ENCODE measurements at regions not wholly inside any gene's neighbourhood (a gene's known extent, or its start where the extent isn't known, plus 50 kb on each side); places are given as distances from the start of the nearest gene placed in this dataset.

DNA sequence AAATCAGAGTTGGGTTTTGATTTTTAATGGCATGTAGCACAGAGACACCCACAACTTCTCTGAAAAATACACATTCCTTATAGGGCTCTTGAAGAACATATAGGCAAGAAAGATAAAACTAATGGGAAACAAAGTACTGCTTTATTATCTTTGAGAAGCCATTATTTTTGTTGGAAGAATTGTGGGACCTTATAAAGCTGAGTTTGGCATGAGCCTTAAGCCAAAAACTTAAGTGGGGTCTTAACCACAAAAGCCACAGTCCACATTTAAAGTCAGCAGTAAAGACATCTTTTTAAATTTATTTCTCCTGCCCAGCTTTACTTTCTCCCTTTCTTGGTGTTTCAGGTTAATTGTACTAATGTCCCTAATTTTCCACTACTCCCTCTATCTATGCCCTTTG is 1297.3 kb downstream of the C4orf33 start:
- DNase-seq = peak; percentile 58

DNA sequence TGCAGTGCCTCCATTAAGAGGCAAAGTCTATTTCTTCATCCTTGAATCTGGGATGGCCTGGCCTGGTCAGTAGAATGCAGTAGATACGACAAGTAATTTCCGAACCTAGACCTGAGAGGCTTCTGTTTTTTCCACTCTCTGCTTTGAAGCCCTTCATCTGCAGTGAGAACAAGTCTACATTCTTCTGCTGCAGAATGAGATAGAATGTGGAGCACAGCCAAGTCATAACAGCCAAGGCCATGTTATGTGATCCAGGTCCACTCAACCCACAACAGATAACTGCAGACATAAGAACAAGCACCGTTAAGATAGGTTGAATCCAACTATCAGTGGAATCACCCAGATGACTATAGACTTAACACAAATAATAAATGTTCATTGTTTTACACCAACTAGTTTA is 1297.7 kb downstream of the C4orf33 start:
- DNase-seq = peak; percentile 59

DNA sequence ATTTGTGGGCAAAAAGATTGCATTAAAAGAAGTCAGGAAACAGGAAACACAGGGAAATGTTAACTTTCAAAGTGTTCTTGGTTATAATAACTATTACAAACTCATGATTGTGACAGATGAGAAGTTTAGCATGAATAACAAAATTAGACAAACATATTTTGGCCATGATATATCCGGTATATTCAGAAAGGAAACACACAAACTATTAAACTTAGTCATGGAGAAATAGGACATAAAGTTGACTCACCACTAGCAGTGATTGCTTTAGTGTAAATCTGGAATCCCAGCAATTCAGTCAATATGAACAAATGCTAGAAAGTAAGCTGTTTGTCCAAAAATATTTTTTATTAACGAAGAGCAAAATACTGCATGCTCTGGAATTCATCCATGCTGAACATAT is 1299.9 kb downstream of the C4orf33 start:
- peak; percentile 82 for DNase-seq

DNA sequence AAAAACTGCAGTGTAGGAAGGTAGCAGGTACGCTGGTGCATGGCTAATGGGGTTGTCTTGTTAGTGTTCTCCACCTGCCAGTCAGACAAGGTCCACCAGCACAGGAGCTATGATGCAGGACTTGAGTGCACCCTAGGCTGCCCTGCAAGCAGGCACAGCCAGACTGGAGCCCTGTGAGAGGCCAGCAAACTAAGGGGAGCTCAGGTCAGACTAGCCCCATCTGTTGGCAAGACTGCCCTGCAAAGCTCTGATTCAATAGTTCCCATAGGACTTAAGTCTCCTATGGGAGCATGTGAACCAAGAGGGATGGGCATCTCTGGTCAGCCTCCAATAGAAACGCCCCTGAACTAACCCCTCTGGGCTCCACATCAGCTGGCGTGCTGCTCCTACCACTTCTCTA is 1307.3 kb downstream of the C4orf33 start:
- no peak for DNase-seq

DNA sequence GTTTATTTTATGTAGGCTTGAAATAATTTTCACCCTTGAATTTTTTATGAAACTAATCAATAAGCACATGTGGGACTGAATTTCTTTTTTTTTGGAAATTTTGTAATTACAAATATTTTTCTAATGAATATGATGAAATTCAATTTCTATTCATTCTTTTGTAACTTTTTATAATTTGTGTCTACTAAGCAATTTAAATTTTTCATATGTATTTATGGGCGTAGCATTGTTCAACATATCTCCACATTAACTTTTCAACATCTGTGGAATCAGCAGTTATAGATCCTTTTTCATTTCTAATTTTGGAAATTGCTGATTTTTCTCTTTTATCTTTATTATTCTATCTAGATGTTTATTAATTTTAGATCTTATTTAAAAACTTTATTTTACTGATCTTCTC is 1320.3 kb downstream of the C4orf33 start:
- no peak for DNase-seq

DNA sequence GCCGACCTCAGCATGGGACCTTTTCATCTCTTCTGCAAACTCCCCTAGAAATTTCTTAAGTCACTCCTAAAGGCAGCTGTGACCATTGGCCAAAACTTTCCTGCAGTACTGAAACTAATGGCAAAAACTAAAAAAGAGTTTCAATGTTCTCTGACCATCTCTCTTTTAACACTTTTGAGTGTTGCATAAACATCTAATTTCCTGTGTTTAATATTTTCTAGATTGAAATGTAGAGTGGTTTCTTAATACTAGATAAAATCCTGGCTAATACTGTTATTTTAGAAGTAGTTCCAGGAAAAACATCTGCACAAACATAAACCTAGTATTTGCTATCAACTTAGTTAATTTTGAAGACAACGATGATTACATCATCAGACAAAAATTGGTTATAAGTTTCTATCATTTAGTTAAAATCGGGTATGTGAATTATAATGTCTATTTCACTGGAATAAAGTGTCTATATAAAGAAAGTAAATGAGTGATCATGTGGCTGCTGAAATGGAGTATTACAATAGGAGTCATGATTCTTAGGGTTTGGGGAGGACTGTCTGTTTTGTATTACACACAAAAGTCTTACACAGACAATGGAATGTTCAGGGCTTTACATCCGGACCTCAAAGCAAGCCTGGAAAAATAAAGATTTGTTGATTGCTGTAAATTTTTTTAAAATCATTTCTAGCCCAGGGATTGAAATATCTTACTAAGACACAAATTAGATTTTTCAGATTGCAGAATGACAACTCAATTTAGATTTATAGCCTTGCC is 1323.4 kb downstream of the C4orf33 start:
- peak; percentile 20 for DNase-seq

DNA sequence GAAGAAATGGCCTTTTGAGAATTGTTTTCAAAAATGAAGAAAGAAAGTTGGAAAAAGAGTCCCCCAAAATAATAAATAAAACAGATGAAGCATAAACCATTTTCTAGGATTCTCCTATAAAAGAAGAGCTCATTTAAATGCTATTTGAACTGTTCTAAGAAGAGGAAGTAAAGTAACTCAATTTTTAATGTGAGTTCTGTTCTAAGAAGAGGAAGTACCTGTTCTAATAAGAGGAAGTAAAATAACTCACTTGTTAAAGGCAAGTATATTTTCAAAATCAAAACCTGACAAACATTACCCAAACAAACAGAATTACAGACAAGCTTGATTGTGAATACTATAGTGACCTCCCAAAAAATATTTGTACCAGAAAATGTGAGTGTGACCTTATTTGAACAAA is 1326.3 kb downstream of the C4orf33 start:
- no peak for DNase-seq

DNA sequence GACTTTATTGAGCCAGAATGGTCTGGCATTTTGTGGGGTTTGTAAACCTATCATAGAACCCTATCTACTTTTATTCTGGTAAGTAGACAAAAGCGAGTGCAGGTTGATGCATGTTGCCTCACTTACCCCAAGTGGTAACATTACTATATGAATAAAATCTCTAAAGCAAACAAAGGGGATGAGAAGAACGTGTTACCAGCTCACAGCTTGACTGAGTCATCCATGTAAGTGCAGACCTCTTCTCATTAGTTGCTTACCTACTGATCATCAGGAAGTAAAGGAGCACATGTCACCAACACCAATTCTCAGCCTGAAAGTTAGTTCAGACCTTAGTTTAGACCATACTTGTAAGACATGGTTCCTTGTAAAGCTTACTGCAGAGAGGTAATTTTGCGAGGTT is 1328.3 kb downstream of the C4orf33 start:
- no peak for DNase-seq

DNA sequence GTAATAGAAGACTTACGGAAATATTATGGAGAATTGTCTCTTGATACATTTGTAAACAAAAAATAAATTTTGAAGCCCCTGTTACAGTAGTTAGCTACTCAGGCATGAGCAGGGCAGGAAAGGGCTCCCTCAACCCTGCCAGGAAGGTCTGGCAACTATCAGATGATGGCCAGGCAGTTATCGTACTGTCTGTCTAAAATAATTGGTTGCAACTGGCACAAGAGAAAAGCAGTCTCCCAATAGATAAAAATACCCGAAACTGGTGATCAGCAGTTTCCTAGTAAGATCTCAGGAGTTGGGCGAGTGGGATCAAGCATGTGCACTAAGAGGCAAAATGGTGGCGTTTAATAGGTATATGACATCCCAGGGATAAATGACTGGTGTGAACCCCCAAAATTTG is 1336.3 kb downstream of the C4orf33 start:
- DNase-seq = no peak

DNA sequence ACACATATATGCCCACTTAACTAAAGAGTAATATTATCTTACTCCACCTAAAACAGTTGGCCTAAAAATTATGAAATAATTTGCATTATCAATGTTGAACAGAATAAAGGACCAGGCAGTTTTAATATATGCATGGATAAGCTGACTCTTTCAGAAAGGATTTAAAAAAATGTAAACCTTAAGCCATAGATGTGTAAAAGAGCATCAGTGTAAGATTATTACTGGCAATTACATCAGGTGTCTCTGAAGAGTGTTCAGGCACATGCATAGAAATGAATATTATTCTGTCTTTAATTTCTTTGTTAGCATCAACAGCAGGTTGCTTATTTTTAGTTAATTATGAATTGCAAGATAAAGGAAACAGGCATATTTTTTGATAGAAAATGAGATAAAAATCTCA is 1353.8 kb downstream of the C4orf33 start:
- DNase-seq = no peak

DNA sequence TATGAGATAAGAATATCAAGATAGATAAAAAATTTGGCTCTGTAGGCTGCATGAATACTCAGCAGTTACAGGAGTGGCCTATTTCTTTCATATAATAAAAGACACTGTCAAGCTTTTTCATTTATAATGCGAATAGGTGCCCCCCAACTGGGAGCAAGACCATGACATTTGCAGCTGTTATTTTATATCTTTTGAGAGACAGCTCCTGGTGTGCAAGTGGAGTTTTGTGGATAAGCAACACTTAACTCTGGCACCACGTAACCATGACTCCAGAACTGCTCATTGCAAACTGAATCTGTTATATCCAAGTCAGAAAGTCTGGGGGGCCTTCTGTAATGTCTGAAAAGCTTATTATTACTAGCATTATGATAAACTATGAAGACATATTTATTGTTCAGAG is 1372.4 kb downstream of the C4orf33 start:
- no peak for DNase-seq

DNA sequence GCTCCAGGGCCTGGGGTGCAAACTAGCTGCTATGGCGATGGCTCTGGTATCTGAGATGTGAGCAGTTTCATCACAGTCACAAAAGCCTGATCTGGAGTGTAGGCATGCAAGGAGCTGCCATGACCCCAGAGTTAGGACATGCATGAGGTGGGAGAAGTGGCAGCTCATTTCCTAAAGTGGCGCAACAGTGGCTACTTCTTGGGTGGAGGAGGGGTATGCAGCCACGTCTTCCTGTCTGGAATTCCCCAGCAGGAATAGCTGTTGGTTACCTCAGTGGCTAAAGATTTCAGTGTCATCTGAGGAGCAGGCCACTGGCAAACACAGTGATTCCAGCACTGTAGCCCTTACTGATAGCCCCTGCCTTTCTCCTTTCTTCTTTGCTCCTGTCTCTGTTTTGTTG is 1382.5 kb downstream of the C4orf33 start:
- DNase-seq = peak; percentile 74

DNA sequence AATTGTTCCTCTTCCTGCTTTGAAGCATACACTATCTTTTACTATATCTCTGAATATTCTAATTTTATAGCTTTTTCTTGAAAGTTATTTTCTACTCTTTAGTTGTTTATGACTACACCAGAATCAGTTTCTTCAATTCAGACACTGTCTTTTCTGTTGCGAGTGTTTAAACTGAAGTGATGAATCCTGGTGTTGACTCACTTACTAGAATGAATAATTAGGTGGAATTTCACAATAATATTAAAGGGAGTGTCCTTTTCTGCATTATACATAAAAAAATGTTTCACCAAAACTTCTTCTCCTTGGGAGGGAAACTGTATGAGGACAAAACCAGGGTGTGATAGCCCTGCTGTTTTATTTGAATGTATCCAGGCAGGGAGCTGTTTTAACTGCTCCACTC is 1383.1 kb downstream of the C4orf33 start:
- DNase-seq = peak; percentile 13

DNA sequence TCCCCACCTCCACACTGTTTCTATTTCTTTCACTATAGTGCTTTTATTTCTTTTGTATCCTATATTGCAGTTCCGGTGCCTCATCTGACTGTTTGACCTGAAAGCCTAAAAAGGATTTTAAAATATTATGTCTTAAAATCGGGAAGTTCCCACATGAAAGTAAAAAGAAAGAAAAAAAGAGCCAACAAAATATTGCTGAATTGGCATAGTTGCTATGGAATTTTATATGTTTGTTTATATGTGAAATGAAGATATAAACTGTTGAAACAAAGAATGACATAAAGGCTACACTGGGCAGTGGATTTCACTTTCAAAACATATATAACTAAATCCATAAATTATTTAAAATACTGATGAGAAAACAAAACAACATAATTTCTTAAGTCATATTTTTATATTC is 1383.7 kb downstream of the C4orf33 start:
- no peak for DNase-seq

DNA sequence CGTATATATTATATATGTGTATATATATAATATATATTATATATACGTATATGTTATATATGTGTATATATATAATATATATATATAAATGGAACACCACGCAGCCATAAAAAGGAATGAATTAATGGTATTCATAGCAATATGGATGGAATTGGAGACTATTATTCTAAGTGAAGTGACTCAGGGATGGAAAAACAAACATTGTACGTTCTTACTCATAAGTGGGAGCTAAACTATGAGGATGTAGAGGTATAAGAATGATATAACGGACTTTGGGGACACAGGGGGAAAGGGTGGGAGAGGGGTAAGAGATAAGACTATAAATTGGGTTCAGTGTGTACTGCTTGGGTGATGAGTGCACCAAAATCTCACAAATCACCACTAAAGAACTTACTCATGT is 1388.9 kb downstream of the C4orf33 start:
- DNase-seq = no peak

DNA sequence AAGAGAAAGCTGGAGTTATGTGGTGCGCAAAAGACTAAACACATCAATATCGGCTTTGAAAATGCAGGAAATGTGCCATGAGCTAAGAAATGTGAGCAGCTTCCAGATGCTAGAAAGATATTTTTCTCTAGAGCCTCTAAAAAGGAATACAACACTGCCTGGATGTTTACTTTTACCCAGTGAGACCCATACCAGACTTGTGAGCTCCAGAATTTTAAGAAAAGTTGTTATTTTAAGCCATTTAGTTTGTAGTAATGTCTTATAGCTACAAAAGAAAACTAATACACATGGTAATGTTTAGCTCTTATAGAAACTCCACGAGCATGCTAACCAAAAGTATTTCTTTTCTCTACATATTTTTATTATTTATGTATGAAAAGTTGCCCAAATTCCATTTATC is 1389.4 kb downstream of the C4orf33 start:
- DNase-seq = peak; percentile 16

DNA sequence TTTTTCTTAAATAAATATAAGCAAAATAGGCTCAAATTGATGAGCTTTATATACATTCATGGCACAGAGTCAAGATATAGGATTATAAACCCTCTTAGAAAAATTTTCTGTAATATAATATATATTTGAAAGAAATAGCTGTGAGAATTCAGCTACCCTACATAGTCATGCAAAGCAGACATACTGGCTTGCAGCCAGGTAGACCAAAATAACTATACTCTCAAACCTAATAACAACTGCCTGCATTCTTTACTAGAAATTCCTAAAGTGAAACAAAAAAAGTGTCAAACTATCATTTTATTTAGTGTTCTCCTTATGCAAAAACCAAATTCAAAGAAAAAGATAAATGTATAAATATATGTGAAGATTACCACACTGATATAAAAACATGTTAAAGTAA is 1390.2 kb downstream of the C4orf33 start:
- DNase-seq = peak; percentile 67

DNA sequence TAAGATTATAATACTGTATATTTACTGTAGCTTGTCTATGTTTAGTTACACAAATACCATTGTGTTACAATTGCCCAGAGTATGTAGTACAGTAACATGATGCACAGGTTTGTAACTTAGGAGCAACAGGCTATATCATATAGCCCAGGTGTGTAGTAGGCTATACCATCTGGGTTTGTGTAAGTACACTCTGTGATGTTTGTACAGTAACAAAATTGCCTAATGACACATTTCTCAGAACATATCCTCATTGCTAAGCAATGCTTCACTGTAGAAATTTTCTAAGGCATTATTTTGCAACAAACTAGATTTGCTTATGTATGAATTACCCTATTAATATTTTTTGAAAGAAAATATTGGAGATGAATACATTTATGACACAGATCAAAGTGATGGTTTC is 1390.9 kb downstream of the C4orf33 start:
- DNase-seq = no peak

DNA sequence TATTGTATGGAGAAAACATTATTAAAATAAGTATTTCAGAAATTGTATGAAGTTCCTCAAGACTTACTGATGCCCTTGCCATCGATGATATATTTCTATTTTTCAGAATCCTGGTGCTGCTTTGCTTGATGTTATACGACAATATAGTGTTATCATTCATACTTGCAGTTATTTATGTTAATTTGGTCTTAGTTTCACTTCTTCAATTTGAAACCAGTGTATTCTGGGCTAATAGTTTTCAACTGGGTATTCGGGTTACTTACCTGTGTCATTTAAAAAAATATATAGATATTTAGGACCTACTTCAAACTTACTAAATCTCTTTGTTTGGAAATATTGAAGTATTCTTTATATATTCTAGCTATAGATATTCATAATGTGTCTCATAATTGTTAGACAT is 1414.7 kb downstream of the C4orf33 start:
- DNase-seq = no peak

DNA sequence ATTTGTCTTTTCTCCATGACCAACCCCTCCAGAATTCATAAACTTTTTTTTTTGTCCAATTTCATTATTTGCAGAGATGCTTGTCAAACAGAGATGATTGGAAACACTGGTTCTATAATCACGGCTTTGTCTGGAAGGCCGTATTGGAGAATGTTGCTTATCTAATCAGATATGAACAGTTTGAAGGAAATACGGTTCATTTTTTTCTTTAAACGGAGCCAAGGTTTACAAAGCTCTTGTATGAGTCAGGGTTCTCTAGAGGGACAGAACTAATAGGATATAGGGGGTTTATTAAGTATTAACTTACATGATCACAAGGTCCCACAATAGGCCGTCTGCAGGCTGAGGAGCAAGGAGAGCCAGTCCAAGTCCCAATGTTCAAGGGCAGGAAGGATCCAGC is 1415.8 kb downstream of the C4orf33 start:
- DNase-seq = no peak

DNA sequence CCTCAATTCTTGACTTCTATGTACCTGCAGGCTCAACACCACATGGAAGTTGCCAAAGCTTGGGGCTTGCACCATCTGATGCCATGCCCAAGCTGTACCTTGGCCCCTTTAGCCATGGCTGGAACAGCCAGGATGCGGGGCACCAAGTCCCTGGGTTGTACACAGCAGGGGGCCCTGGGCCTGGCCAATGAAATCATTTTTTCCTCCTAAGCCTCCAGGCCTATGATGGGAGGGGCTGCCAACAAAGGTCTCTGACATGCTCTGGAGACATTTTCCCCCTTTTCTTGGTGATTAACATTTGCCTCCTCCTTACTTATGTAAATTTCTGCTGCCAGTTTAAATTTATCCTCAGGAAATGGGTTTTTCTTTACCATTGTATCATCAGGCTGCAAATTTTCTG is 1428.1 kb downstream of the C4orf33 start:
- no peak for DNase-seq

DNA sequence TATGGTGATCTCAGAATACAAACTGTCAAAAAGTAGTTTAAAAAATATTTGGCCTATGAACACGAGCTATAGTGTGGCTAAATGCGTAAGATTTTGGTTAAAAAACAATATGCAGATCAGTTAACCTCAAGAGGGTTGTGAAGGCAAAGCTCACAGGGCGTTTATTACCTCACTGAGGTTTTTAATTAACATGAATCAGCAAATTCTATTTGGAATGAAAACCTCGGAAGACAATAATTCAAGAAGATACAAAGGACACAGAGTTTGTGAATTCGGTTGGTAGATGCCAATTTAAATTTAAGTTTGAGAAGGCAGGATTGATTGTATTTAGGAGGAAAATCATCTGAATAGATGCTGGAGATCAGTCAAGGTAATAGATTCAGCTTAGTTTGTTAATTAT is 1434.6 kb downstream of the C4orf33 start:
- DNase-seq = no peak

DNA sequence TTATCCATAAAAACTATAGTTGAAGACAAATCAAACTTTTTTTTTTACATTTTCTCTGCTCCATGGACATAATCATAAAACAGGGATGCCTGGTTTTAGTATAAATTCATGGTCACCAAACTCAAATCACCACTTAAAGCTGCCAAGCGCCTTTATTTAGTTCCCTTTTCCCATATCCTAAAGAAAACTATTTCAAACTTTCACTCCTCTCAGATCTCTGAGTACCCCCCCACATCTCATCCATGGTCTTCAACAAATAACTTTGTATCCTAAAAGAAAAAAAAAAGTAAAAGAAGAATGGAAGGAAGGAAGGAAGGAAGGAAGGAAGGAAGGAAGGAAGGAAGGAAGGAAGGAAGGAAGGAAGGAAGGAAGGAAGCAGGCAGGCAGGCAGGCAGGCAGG is 1438.7 kb downstream of the C4orf33 start:
- DNase-seq = no peak

DNA sequence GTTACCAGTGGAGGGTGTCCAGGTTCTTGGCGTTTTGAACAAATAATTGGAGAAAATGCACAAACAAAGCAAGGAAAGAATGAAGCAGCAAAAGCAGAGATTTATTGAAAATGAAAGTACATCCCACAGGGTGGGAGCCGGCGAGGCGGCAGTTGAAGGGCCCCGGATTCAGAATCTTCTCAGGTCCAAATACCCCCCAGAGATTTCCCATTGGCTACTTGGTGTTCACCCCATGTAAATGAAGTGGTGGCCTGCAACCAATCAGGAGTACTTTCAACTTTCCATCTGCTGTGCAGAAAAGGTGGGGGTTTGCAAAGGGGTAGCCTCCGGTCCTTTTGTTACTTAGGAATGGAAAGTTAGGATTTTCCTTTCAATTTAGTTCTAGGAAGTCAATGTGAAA is 1447.0 kb downstream of the C4orf33 start:
- no peak for DNase-seq

DNA sequence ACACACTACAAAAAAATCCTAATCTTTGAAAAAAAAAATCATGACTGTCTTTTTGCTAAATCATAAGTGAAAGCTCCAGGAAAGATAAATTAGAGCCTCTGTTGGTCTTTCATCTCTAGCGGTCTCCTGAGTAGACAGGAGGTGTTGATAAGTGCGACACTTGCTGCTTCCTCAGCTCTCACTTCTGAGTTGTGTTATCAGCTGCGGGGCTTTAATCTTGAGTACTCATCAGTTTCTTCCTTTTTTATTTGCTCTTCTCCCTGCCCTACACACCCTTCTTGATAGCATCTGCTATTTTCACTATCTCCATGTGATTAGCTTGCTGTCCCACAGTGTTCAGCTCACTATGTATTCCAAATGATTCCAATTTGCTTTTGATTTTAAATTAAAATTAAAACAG is 1449.2 kb downstream of the C4orf33 start:
- DNase-seq = no peak

DNA sequence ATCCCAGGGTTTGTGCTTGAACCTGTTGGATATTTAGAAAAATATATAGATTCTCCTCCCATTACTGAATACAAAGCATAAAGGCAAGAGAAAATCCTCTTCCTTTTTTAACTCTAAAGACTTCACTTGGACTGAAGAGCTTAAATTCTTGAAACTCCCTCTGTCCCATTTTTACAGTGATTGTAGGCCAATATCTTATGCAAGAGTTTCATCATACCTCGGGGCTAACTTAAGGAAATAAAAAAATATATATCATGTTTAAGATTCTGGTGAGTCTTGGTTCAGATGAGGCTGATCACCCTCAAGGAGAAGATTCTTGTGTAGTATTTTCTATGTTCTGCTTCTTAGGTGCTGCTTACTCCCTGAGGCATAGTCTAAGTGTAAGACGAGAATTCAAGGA is 1449.6 kb downstream of the C4orf33 start:
- peak; percentile 3 for DNase-seq

All from fibroblast of upper back skin (primary cell).